ENCODE measurements at regions not wholly inside any gene's neighbourhood (a gene's known extent, or its start where the extent isn't known, plus 50 kb on each side); places are given as distances from the start of the nearest gene placed in this dataset.

DNA sequence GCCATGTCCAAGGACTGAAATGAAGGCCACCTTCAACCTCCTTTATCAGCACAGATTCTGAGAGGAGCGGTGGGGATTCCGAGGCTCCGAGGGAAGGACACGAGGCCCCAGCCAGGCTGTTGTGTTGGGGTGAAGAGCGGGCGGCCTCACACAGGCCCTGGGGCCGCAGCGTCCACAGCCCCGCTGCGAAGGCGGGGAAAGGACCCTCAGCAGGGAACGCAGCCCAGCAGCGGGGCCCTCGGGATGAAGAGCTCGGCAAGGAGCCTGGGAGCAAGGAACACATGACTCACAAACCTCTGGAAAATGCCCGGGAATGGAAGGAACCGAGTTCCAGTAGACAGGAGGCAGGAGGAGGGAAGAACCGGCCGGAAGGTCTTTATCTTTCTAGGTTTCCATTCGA lies 227.2 kb downstream of the BRD1 start:
- DNase-seq (ENCODE audit: low read depth, low spot score): no peak
- H3K4me3 ChIP-seq (ENCODE audit: low read length): no peak overlapping the region

GRCh38 chr22:49599691-49600455 lies 227.8 kb downstream of the BRD1 start:
- no peak for DNase-seq (ENCODE audit: low read depth, low spot score)
- no peak overlapping the region for H3K4me3 ChIP-seq (ENCODE audit: low read length)

DNA sequence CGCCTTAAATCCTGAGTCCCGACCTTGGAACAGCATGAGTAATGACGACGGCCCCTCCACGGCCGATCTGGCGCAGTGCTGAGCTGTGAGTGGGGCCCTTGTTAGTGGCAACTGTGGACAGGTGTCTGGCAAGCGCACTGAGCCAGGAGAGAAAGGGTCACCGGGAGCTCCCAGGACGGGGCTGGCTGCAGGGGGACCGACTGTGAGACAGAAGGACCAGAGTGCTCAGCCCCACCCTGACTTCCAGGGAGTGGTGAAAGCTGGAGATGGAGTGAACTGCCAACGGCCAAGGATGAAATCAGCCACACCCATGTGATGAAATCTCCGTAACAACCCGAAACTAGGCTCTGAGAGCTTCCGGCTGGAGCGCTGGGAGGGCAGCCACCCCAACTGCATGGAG lies 228.6 kb downstream of the BRD1 start:
- H3K4me3 ChIP-seq (ENCODE audit: low read length): no peak overlapping the region
- no peak for DNase-seq (ENCODE audit: low read depth, low spot score)

DNA sequence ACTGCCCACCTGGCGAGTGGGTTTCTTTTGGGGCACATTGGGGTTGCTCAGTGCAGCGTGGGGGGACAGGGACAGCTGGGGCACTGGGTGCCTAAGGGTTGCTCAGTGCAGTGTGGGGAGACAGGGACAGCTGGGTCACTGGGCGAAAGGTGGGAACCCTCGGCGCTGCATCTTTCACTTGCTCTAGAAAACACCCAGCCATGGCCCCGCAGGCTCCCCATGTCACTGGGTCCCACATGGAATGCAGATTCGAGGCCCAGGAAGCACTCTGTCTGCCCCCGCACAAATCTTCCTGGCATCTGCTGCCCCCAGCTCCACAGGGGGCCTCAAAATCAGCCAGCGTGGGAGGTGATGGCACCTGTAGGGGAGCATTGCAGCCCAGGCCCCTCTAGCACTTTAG lies 229.3 kb downstream of the BRD1 start:
- H3K4me3 ChIP-seq (ENCODE audit: low read length): no peak overlapping the region
- no peak for DNase-seq (ENCODE audit: low read depth, low spot score)

GRCh38 chr22:49597428-49598039 lies 230.1 kb downstream of the BRD1 start:
- no peak overlapping the region for H3K4me3 ChIP-seq (ENCODE audit: low read length)
- DNase-seq (ENCODE audit: low read depth, low spot score): no peak

GRCh38 chr22:49595465-49596078 lies 232.1 kb downstream of the BRD1 start:
- DNase-seq (ENCODE audit: low read depth, low spot score): no peak

DNA sequence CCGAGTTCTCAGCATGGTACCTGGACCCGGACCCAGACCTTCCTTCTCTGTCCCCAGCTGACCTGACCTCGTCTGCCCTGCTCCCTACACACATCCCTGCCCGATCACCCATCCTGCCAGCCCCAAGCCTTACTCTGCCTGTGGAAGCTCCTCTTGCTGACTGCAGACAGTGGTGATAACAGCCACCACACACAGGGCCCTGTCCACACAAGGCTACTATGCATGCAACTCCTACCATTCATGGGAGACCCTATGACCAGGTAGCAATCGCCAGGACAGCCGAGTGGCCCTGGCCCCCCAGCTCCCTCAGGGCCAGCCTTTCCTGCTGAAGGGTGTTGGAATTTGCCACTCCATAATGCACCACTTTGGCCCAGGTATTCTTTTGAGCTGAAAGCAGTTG lies 233.6 kb downstream of the BRD1 start:
- no peak overlapping the region for H3K4me3 ChIP-seq (ENCODE audit: low read length)
- no peak for DNase-seq (ENCODE audit: low read depth, low spot score)

More at GRCh38 chr22:49595465-49596078, 232.1 kb downstream of the BRD1 start:
- H3K4me3 ChIP-seq (ENCODE audit: low read length): no peak overlapping the region

GRCh38 chr22:49593509-49593908 lies 234.2 kb downstream of the BRD1 start:
- H3K4me3 ChIP-seq (ENCODE audit: low read length): no peak overlapping the region
- no peak for DNase-seq (ENCODE audit: low read depth, low spot score)

GRCh38 chr22:49592780-49593501 lies 234.7 kb downstream of the BRD1 start:
- H3K4me3 ChIP-seq (ENCODE audit: low read length): no peak overlapping the region
- no peak for DNase-seq (ENCODE audit: low read depth, low spot score)

DNA sequence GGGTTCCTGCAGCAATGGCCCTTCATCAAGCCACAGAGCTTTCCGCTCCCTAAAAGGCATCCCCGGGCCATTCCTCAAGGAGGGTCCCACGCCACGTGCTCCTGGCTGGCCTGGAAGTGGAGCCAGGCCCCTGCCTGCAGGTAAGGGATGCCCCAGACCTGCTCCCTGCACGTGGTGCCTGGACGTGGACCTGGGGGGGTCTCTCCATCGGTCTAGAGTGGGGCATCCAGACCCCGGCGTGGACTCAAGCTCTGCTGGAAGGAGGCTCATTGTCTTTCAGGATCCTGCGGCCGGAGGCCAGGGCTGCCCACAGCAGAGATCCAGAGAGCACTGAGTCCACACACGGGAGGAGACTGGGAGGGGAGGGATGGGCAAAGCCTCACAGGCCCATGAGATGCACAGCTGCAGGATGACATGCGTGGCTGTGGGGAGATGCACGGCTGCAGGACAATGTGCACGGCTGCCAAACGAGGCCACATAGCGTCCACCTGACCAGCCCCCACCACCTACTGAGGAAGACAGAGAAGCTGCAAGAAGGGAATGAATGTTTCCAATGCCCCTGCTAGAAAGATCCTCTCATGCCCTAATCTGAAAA lies 236.7 kb downstream of the BRD1 start:
- no peak overlapping the region for H3K4me3 ChIP-seq (ENCODE audit: low read length)
- no peak for DNase-seq (ENCODE audit: low read depth, low spot score)

DNA sequence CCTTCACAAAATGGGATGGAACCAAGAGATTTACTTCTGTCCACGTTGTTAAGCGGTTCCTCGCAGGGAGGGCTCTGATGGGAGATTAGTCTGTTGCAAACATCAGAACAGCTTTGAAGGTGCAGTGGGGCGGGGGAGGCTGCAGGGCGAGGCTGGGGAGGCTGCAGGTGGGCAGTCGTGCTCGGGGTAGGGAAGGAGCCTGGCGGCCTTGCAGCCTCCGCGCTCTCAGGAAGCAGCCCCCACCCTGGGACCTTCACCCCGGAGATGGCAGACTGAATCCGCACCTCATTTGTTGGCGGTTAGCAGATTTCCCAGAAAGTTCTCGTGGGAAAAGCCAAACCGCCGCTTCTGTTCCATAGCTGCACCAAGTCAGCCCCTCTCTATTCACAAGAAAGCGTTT lies 237.3 kb downstream of the BRD1 start:
- DNase-seq (ENCODE audit: low read depth, low spot score): no peak
- H3K4me3 ChIP-seq (ENCODE audit: low read length): no peak overlapping the region

- no peak for DNase-seq (ENCODE audit: low read depth, low spot score)
- no peak overlapping the region for H3K4me3 ChIP-seq (ENCODE audit: low read length)
These were observed 237.9 kb downstream of the BRD1 start for GRCh38 chr22:49589811-49590210.

- DNase-seq (ENCODE audit: low read depth, low spot score): no peak
- H3K4me3 ChIP-seq (ENCODE audit: low read length): no peak overlapping the region
These were observed 238.4 kb downstream of the BRD1 start for GRCh38 chr22:49589301-49589700.

DNA sequence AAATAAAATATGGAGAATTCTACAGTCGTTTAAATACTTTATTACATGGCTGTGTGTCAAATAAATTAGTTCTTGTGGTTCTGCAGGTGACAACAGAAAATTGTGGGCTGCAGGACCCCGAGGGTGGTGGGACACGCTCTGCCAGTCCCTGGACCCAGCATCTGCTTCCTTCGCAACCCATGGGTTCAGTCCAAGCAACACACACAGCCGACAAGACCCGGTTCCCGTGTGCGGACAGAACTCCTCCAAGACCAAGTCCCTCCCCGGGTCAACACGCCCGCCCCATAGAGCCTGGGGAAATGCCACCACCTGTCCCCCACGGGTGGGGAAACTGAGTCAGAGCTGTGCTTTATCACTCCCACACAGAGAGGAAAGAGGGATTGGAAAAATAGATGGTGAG lies 238.9 kb downstream of the BRD1 start:
- DNase-seq (ENCODE audit: low read depth, low spot score): no peak

GRCh38 chr22:49587987-49588386 lies 239.7 kb downstream of the BRD1 start:
- H3K4me3 ChIP-seq (ENCODE audit: low read length): no peak overlapping the region
- DNase-seq (ENCODE audit: low read depth, low spot score): no peak

More for the DNA sequence above, 238.9 kb downstream of the BRD1 start:
- no peak overlapping the region for H3K4me3 ChIP-seq (ENCODE audit: low read length)

DNA sequence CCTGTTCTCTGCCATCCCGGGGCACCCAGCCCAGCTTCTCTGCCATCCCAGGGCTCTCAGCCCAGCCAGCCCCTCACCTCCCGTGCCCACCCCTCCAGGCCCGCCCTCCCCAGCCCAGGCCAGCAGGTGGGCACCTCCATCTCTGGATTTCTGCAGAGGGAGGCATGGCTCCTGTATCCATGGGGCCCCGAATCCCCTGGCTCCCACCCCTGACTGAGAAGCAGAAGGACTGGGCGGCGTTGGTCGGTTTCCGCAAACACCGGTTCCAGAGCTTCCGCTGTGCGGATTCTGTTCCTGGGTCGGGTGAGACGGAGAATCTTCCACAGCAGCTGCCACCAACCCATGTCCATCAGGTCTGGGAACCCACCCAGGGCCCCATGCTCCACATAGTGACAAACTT lies 240.3 kb downstream of the BRD1 start:
- no peak for DNase-seq (ENCODE audit: low read depth, low spot score)

DNA sequence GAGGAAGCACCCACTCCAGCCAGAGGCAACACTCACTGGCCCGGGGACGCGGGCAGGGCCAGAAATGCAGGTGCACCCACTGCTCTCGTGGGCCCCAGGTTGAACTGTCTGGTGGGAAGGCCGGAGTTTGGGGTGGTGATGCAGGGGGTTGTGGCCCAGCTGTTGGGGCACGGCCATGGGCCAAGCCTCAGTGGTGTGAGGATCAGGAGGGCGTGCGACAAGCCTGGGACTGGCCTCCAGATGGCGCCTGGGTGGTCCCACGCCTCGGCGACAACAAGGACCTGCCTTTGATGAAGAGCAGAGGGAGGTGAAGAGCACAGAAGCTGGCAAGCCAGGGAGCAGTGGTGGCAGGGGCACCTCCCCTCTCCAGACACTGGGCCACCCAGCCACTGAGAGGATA lies 240.8 kb downstream of the BRD1 start:
- DNase-seq (ENCODE audit: low read depth, low spot score): no peak
- no peak overlapping the region for H3K4me3 ChIP-seq (ENCODE audit: low read length)

More for the DNA sequence above, 240.3 kb downstream of the BRD1 start:
- H3K4me3 ChIP-seq (ENCODE audit: low read length): no peak overlapping the region

GRCh38 chr22:49586244-49586748 lies 241.4 kb downstream of the BRD1 start:
- DNase-seq (ENCODE audit: low read depth, low spot score): no peak
- H3K4me3 ChIP-seq (ENCODE audit: low read length): no peak overlapping the region

DNA sequence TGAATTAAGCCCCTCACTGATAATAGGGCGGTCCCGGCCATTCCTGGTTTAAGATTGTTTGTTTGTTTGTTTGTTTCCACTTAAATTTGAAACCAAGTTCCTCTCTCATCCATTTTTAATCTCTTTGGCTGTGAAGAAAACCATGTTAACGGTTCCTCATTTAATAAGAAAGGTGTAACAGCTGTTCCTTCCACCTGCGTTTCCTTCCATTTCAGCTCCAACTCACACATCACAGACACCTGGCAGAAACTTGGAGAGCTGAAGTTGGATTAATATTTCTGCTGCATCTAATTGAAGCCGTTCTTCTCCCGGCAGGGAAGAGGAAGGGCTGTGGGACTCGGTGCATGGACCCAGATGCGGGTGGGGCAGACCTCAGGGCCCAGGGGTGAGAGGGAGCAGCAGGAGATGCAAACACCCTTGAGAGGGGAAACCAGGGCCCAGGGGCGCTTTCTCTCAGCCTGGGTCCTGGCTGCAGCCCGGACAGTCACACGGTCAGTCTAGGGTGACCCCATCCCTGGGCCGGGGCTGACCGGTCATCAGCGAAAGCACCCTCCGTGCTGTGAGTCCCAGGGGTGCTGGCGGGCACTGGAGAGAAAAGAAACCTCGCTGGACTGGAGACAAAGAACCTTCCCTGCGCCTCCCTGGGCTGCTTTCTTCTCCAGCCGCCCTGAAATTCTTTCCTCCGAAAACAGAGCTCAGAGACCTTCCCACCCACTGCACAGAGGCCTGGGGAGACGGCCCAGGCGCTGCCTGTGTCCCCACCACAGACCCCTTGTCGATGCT lies 242.0 kb downstream of the BRD1 start:
- no peak overlapping the region for H3K4me3 ChIP-seq (ENCODE audit: low read length)
- no peak for DNase-seq (ENCODE audit: low read depth, low spot score)

All from Jurkat, Clone E6-1 (cell line).